HG02623 (cell line): ENCODE measurements at regions not wholly inside any gene's neighbourhood (a gene's known extent, or its start where the extent isn't known, plus 50 kb on each side); places are given as distances from the start of the nearest gene placed in this dataset.

ENCODE experiments used
- ATAC-seq: cut with Tn5 transposase; IDR thresholded peaks from one replicate; pipeline ENCODE4 v1.9.1; 2021; ENCODE audit warnings: moderate library complexity; ENCODE audit not compliant: unreplicated experiment

GRCh38 chr12:91861554-91861953 is 284.1 kb downstream of the BTG1 start:
- ATAC-seq, result no peak

GRCh38 chr12:91859347-91859746 is 286.3 kb downstream of the BTG1 start:
- ATAC-seq, result no peak

- ATAC-seq, result no peak
These were observed 287.7 kb downstream of the BTG1 start for GRCh38 chr12:91857813-91858542.

- ATAC-seq, result no peak
These were observed 290.9 kb downstream of the BTG1 start for GRCh38 chr12:91854725-91855124.

GRCh38 chr12:91853350-91854127 is 292.1 kb downstream of the BTG1 start:
- ATAC-seq, result no peak

GRCh38 chr12:91852634-91853033 is 293.0 kb downstream of the BTG1 start:
- ATAC-seq, result no peak

GRCh38 chr12:91851741-91852477 is 293.7 kb downstream of the BTG1 start:
- ATAC-seq, result no peak

GRCh38 chr12:91846466-91847055 is 299.1 kb downstream of the BTG1 start:
- ATAC-seq, result no peak

GRCh38 chr12:91845365-91845764 is 300.3 kb downstream of the BTG1 start:
- no peak for ATAC-seq

- ATAC-seq, result no peak
These were observed 303.8 kb downstream of the BTG1 start for GRCh38 chr12:91841822-91842221.

GRCh38 chr12:91836696-91837095 is 308.9 kb downstream of the BTG1 start:
- no peak for ATAC-seq

GRCh38 chr12:91836264-91836663 is 309.4 kb downstream of the BTG1 start:
- no peak for ATAC-seq

GRCh38 chr12:91835693-91836092 is 310.0 kb downstream of the BTG1 start:
- ATAC-seq, result no peak

GRCh38 chr12:91833780-91834359 is 311.8 kb downstream of the BTG1 start:
- ATAC-seq, result no peak

GRCh38 chr12:91825999-91826398 is 319.6 kb downstream of the BTG1 start:
- ATAC-seq, result no peak

- no peak for ATAC-seq
These were observed 320.7 kb downstream of the BTG1 start for GRCh38 chr12:91824991-91825390.

- ATAC-seq, result no peak
These were observed 326.6 kb downstream of the BTG1 start for GRCh38 chr12:91819132-91819447.

GRCh38 chr12:91818227-91819131 is 327.2 kb downstream of the BTG1 start:
- ATAC-seq, result no peak

GRCh38 chr12:91817517-91817916 is 328.1 kb downstream of the BTG1 start:
- no peak for ATAC-seq

- ATAC-seq, result no peak
These were observed 331.9 kb downstream of the BTG1 start for GRCh38 chr12:91813701-91814100.
